Spleen (tissue), 11 donors: ENCODE measurements at regions not wholly inside any gene's neighbourhood (a gene's known extent, or its start where the extent isn't known, plus 50 kb on each side); places are given as distances from the start of the nearest gene placed in this dataset.

Experiments
- DNase-seq: peaks from one replicate; pipeline ENCODE4 v3.0.0-alpha.2; 2020
- H3K27ac ChIP-seq, 8 donors: fragments of 200-600 bp; sonication (generic) in 7 of 8; 1 replicate in 4 of 8; 2 replicates in 4 of 8; pipeline versions ENCODE4 v1.5.0 to v1.8.0; 2016 to 2021; ENCODE audit warnings: inconsistent platforms in 4 of 8, mild to moderate bottlenecking in 4 of 8, moderate library complexity in 1 of 8
- H3K27me3 ChIP-seq, 7 donors: fragments of 200-600 bp; sonication (generic) in 6 of 7; replicated peaks in 1 of 7; 1 replicate in 4 of 7; 2 replicates in 3 of 7; pipeline versions ENCODE4 v1.5.0 to v1.8.0; 2016 to 2021; ENCODE audit warnings: inconsistent platforms in 3 of 7, mild to moderate bottlenecking in 1 of 7
- H3K36me3 ChIP-seq, 6 donors: fragments of 200-600 bp; sonication (generic) in 5 of 6; 1 replicate in 4 of 6; 2 replicates in 2 of 6; pipeline versions ENCODE4 v1.5.0 to v1.8.0; 2016 to 2021; ENCODE audit warnings: inconsistent platforms in 2 of 6
- H3K4me1 ChIP-seq, 6 donors: fragments of 200-600 bp; sonication (generic) in 5 of 6; 1 replicate in 3 of 6; 2 replicates in 3 of 6; pipeline versions ENCODE4 v1.5.0 to v1.8.0; 2016 to 2021; ENCODE audit warnings: inconsistent platforms in 3 of 6
- H3K4me3 ChIP-seq, 8 donors: fragments of 200-600 bp; sonication (generic) in 7 of 8; 1 replicate in 4 of 8; 2 replicates in 4 of 8; pipeline versions ENCODE4 v1.5.0 to v1.8.0; 2016 to 2021; ENCODE audit warnings: inconsistent platforms in 4 of 8, mild to moderate bottlenecking in 4 of 8, moderate library complexity in 2 of 8
- H3K9me3 ChIP-seq, 8 donors: fragments of 200-600 bp; sonication (generic) in 7 of 8; 1 replicate in 4 of 8; 2 replicates in 4 of 8; pipeline versions ENCODE4 v1.5.0 to v1.8.0; 2016 to 2021; ENCODE audit warnings: inconsistent platforms in 4 of 8
- POLR2A ChIP-seq, 3 donors: fragments of 450-650 bp; IDR thresholded peaks; one replicate each; pipeline ENCODE4 v1.5.1; 2017; ENCODE audit warnings: antibody characterized with exemption in 3 of 3, mild to moderate bottlenecking in 1 of 3
- POLR2AphosphoS5 ChIP-seq, 3 donors: sonication (generic); formaldehyde crosslinking; IDR thresholded peaks; one replicate each; pipeline ENCODE4 v1.5.1; 2017; ENCODE audit warnings: antibody characterized with exemption in 3 of 3
- WGBS, 5 donors: extraction: QIAGEN DNeasy Blood & Tissue Kit in 3 of 5; methylation state at CpG; one replicate each; pipeline versions ENCODE4 v1.1.5 to v1.1.7; 2013 to 2018; 5-methylcytosine and 5-hydroxymethylcytosine counted together
- intact Hi-C: fragments of 100-400 bp; cut with DNase I; formaldehyde crosslinking; loops from one replicate; pipeline ENCODE4 v1.15.0; 2023; ENCODE audit warnings: low total_unique reads
- TF ChIP-seq, protein P1 (sequence below), 11 experiments: fragments of 200-600 bp in 7 of 11; fragments of 450-650 bp in 4 of 11; sonication (generic) in 4 of 11; IDR thresholded peaks in 8 of 11; conservative IDR thresholded peaks in 3 of 11; 1 replicate in 7 of 11; 2 replicates in 4 of 11; pipeline versions ENCODE4 v1.4.0 to v1.8.0; 2016 to 2021; ENCODE audit warnings: antibody characterized with exemption in 11 of 11, inconsistent platforms in 4 of 11, mild to moderate bottlenecking in 1 of 11
- donor health status: healthy with polysubstance abuse.
- donor health status: DM: no; HTN: no; CAD: no; lungs with moderate emphysema.
- donor health status: DM: no; HTN: no; CAD: no.
- donor health status: Bipolar disorder and iron deficiency.
- donor health status: healthy.
- donor health status: DM: no; HTN: no; CAD: no.
- donor health status: DM: yes; HTN: yes; CAD: no.

GRCh38 chr10:90403211-90404000 lies 454.4 kb downstream of the HTR7 start:
- 74 to 87% (median 78%) methylated on average over 2 of the region's 2 CpGs for WGBS, 5 donors
- TF ChIP-seq POLR2AphosphoS5 (IDR thresholded peaks at IDR 0.05), result no peak
- TF ChIP-seq, protein P1, sequence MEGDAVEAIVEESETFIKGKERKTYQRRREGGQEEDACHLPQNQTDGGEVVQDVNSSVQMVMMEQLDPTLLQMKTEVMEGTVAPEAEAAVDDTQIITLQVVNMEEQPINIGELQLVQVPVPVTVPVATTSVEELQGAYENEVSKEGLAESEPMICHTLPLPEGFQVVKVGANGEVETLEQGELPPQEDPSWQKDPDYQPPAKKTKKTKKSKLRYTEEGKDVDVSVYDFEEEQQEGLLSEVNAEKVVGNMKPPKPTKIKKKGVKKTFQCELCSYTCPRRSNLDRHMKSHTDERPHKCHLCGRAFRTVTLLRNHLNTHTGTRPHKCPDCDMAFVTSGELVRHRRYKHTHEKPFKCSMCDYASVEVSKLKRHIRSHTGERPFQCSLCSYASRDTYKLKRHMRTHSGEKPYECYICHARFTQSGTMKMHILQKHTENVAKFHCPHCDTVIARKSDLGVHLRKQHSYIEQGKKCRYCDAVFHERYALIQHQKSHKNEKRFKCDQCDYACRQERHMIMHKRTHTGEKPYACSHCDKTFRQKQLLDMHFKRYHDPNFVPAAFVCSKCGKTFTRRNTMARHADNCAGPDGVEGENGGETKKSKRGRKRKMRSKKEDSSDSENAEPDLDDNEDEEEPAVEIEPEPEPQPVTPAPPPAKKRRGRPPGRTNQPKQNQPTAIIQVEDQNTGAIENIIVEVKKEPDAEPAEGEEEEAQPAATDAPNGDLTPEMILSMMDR (IDR thresholded peaks at IDR 0.05 in 8 of 11, conservative IDR thresholded peaks at IDR 0.05 in 3 of 11), result no peak
- TF ChIP-seq POLR2A (IDR thresholded peaks at IDR 0.05), result no peak
- DNase-seq, result no peak
- no peak overlapping the region for H3K27ac ChIP-seq
- H3K27me3 ChIP-seq, result no peaks in the 10 kb centered on the region
- no peak overlapping the region for H3K4me3 ChIP-seq
- H3K4me1 ChIP-seq, result no peaks in the 10 kb centered on the region
- intact Hi-C loops, result no loop called here
- H3K36me3 ChIP-seq, result no peaks in the 10 kb centered on the region
- H3K9me3 ChIP-seq, result no peaks in the 10 kb centered on the region

DNA sequence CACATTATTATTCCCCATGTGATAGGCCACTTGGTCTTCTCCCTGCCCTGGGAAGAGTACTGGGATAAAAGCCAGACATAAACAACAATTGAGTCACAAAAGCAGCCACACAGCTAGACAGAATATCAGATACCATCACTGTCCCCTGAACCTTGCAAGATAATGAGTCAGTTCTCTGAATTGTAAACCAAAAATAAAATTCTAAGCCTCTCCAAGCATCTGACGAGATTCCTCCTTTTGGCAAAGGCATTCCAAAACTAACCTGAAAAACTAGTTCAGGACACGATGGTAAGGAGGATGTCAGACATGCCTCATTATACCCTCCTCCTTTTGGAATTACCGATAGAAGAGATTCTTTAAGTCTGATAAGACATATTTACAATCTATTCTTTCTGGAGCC lies 450.7 kb downstream of the HTR7 start:
- Histone ChIP-seq H3K36me3 (no peaks in the 10 kb centered on the region), H3K27ac (no peak overlapping the region), H3K4me1 (no peaks in the 10 kb centered on the region), H3K4me3 (no peak overlapping the region), H3K27me3 (no peaks in the 10 kb centered on the region), H3K9me3 (peaks cover 0 to 24% (median 21%) of the 10 kb centered on the region in 8 donors)
- intact Hi-C loops, result no loop called here
- no peak for DNase-seq
- TF ChIP-seq POLR2A (IDR thresholded peaks at IDR 0.05) (no peak), POLR2AphosphoS5 (IDR thresholded peaks at IDR 0.05) (no peak)
- TF ChIP-seq, protein P1 (IDR thresholded peaks at IDR 0.05 in 8 of 11, conservative IDR thresholded peaks at IDR 0.05 in 3 of 11), result no peak
- WGBS, 5 donors, result 58 to 85% (median 78%) methylated on average over 3 of the region's 3 CpGs

GRCh38 chr10:90407851-90408250 lies 450.0 kb downstream of the HTR7 start:
- Histone ChIP-seq H3K27me3 (no peaks in the 10 kb centered on the region), H3K36me3 (no peaks in the 10 kb centered on the region), H3K9me3 (peaks cover 0 to 24% (median 21%) of the 10 kb centered on the region in 8 donors), H3K4me3 (no peak overlapping the region), H3K27ac (no peak overlapping the region), H3K4me1 (no peaks in the 10 kb centered on the region)
- no peak for DNase-seq
- WGBS, 5 donors, result 43 to 99% (median 71%) methylated on average over 2 of the region's 2 CpGs
- TF ChIP-seq POLR2AphosphoS5 (IDR thresholded peaks at IDR 0.05), result no peak
- TF ChIP-seq POLR2A (IDR thresholded peaks at IDR 0.05), result no peak
- TF ChIP-seq, protein P1 (IDR thresholded peaks at IDR 0.05 in 8 of 11, conservative IDR thresholded peaks at IDR 0.05 in 3 of 11), result no peak
- intact Hi-C loops, result no loop called here

DNA sequence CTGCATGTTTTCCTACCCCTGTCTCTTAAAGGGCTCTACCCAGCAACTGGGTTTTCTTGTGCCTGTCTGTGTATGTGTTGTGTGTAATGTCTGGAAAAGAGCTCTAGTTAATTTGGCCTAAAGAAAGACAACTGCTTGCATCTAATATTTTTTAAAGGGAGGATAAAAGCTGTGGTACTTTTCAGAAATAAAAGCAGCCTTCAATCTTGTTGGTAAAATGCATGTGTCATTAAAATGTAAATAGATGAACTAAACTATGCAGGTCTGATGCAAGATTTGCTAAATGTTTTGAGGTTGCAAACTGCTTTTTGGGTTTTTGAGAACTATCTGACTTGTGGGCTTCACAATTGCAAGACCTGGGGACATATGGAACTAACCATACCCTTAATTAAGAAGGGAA lies 445.3 kb downstream of the HTR7 start:
- no peaks in the 10 kb centered on the region for H3K4me1 ChIP-seq
- H3K4me3 ChIP-seq, result no peak overlapping the region
- intact Hi-C loops, result no loop called here
- H3K27me3 ChIP-seq, result no peaks in the 10 kb centered on the region
- TF ChIP-seq POLR2AphosphoS5 (IDR thresholded peaks at IDR 0.05), result no peak
- no peak for TF ChIP-seq POLR2A (IDR thresholded peaks at IDR 0.05)
- TF ChIP-seq, protein P1 (IDR thresholded peaks at IDR 0.05 in 8 of 11, conservative IDR thresholded peaks at IDR 0.05 in 3 of 11), result no peak
- H3K27ac ChIP-seq, result no peak overlapping the region
- DNase-seq, result no peak
- H3K9me3 ChIP-seq, result peaks cover 0 to 24% (median 21%) of the 10 kb centered on the region in 8 donors
- H3K36me3 ChIP-seq, result no peaks in the 10 kb centered on the region
